ENCODE measurements at regions not wholly inside any gene's neighbourhood (a gene's known extent, or its start where the extent isn't known, plus 50 kb on each side); places are given as distances from the start of the nearest gene placed in this dataset.

DNA sequence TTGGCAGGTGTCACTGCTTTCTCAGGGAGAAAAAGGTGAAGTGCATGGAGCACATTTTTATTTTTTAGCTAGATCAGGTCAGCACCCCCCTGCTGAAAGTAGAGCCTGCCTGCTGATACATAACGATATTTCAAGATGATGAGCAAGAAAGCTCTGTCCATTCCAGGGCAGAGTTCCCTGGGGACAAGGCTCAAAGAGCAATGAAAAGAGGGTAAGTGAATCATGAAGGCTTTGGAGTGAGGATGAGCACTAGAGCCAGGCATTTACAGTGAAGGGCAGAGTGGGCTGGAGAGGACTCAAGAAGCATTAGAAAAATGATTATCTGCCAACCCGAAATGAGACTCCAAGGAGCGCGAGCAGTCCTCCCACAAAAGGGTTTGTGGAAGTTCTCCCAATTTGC, 345.7 kb downstream of the TLE4 start:
- TF ChIP-seq CTCF (IDR thresholded peaks at IDR 0.05; ENCODE audit: low read depth, low read length), result no peak
- DNase-seq (ENCODE audit: extremely low read depth, low read depth), result no peak

GRCh38 chr9:79913867-79914266, 342.1 kb downstream of the TLE4 start:
- DNase-seq (ENCODE audit: extremely low read depth, low read depth), result no peak
- TF ChIP-seq CTCF (IDR thresholded peaks at IDR 0.05; ENCODE audit: low read depth, low read length), result no peak

DNA sequence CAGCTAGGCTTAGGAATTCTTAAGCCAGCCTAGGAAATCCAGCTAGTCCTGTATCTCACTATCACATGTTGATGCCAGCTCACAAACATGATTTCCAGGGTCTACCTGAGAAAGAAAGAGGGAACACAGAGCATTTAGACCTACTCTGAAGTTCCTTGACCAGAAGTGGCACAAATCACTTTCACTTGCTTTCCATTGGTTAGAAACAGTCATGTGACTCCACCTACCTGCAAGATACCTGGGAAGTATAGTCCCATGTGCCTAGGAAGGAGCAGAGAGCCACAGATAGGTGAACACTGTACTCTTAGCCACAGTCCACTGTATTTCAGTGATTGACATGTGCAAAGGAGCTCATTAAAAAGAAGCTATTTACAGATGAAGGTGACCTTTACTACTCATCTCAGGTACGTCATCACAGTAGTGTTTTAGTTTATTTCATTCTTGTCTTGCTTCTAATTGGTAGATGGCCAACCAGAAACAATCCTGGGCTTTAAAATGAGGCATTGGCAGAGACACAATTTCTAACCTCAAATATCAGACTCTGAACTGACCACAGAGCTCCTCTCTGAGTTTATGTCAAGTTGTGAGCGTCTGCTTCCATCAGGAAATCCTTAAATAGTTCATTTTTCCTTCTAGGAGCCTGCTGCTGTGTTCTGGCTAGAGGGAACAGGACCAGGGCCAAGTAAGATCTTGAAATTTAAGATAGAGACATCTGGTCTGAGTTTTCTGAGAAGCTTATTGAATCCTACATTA, 340.7 kb downstream of the TLE4 start:
- DNase-seq (ENCODE audit: extremely low read depth, low read depth), result peak; percentile 11
- TF ChIP-seq CTCF (IDR thresholded peaks at IDR 0.05; ENCODE audit: low read depth, low read length), result no peak

GRCh38 chr9:79911724-79912123, 340.0 kb downstream of the TLE4 start:
- no peak for TF ChIP-seq CTCF (IDR thresholded peaks at IDR 0.05; ENCODE audit: low read depth, low read length)
- DNase-seq (ENCODE audit: extremely low read depth, low read depth), result no peak

DNA sequence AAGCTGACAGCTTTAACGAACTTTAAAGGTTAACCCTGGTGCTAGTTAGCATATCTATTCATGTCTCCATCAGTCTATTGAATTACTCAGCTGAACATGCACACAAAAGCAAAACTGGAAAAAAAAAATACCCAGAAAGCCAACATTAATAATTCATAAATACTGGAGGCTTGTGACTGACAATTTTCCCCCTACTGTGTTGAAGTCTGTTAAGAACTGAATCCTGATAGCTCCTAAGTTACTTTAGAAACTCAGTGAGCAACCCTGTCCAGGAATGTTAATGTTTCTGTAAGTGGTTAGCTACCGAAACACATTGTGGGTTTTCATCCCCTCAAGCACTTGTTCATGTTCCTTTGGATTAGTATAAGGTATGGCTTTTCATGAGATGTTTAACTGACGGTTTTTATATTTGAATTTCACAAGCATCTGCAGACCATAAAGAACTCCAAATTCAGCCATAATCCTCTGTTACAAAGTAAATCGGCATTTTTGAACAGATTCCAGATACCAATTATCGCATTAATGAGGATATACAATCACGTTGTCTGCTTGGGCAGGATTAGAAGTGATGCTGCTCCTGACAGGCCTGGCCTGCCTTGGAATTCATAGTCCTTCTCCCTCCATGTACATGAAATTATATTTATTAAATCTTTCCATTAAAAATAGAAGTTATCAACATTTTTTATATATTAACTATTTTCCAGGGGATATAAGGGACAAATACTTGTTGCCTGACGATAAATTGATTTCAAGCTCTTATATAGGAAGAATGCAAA, 331.2 kb downstream of the TLE4 start:
- TF ChIP-seq CTCF (IDR thresholded peaks at IDR 0.05; ENCODE audit: low read depth, low read length), result no peak
- no peak for DNase-seq (ENCODE audit: extremely low read depth, low read depth)

DNA sequence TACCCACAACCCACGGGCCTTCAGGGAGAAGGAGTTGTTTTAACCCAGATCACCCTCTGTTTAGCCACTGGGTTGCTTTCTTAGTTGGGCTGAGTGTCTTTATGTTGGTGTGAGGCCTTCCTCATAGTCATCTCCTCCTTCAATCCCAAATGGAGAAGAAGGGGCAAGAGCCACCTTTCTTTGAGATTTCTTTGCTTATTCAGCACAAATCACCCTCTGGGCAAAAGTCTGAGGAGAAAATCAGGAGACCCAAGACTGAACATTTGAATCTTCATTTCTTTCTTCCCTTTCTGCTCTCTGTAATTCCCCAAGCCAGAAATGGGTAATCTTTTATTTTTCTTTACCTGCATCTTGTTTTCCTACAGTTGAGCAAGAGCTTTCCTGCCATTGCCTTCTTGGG, 329.0 kb downstream of the TLE4 start:
- no peak for TF ChIP-seq CTCF (IDR thresholded peaks at IDR 0.05; ENCODE audit: low read depth, low read length)

DNA sequence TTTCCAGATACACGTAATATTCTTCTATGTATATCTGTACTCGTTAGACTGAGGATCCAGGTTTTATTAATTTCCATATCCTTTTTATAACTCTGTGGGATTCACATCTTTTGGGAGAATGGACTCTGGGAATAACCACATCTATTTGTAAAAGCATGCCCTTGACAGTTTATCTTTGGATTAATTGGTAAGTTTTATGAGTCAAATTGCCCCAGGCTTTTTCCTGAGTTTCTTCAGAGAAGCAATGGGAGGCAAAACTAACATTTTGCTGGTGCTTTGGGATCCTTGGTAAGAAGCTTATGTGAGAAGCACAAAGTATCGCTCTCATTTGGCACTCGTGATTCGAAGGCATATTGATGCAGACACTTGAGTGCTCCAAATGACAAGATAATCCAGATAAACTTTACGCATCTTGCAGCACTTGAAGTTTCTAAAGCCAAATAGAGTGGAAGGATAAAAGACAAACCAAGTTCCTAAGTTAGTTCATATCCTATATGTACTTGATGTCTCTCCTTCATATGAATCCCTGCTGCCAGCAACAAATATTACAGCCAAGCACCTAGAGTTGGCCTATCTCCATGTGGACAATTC, 324.7 kb downstream of the TLE4 start:
- TF ChIP-seq CTCF (IDR thresholded peaks at IDR 0.05; ENCODE audit: low read depth, low read length), result no peak
- no peak for DNase-seq (ENCODE audit: extremely low read depth, low read depth)

More for the DNA sequence above, 329.0 kb downstream of the TLE4 start:
- no peak for DNase-seq (ENCODE audit: extremely low read depth, low read depth)

Data from AG09319 (cell line).